ENCODE measurements at regions not wholly inside any gene's neighbourhood (a gene's known extent, or its start where the extent isn't known, plus 50 kb on each side); places are given as distances from the start of the nearest gene placed in this dataset.

DNA sequence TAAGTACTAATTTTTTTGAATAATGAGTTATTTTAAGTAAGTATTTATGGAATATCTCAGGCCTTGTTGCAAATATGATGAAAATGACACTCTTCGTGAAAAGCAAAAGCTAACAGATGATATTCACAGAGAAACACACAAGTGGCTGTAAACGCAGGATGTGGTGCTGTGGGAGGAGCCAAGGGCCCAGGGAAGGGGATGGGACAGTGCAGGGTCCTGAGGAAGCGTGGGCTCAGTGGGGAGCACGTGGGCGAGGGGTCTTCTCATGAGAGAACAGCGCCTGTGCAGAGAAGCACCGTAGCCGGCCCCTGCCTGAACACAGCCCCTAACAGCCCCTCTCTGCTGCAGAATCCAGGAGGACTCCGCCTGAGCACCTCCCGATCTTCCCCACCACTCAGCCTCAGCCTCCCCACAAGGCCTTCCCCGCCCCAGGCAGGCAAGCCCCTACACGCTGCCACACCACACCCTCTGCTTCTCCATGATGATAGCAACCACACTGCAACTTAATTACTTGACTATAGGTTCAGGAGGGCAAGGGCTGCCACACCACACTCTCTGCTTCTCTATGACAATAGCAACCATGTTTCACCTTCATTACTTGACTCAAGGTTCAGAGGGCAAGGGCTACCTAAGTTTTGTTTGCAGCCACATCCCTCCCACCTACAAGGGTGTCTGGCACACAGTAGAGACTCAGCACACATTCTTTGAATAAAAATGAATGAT is 152.6 kb upstream of the RNF32 start:
- Histone ChIP-seq H3K4me3 (no peak overlapping the region), H3K9me3 (no peaks in the 10 kb centered on the region), H3K36me3 (no peaks in the 10 kb centered on the region), H3K27me3 (replicated peaks; ENCODE audit: insufficient read depth) (no peaks in the 10 kb centered on the region), H3K4me1 (replicated peaks) (no peaks in the 10 kb centered on the region), H3K27ac (no peak overlapping the region)
- no peak for TF ChIP-seq POLR2AphosphoS5 (IDR thresholded peaks at IDR 0.05)
- TF ChIP-seq, protein P1, sequence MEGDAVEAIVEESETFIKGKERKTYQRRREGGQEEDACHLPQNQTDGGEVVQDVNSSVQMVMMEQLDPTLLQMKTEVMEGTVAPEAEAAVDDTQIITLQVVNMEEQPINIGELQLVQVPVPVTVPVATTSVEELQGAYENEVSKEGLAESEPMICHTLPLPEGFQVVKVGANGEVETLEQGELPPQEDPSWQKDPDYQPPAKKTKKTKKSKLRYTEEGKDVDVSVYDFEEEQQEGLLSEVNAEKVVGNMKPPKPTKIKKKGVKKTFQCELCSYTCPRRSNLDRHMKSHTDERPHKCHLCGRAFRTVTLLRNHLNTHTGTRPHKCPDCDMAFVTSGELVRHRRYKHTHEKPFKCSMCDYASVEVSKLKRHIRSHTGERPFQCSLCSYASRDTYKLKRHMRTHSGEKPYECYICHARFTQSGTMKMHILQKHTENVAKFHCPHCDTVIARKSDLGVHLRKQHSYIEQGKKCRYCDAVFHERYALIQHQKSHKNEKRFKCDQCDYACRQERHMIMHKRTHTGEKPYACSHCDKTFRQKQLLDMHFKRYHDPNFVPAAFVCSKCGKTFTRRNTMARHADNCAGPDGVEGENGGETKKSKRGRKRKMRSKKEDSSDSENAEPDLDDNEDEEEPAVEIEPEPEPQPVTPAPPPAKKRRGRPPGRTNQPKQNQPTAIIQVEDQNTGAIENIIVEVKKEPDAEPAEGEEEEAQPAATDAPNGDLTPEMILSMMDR (IDR thresholded peaks at IDR 0.05) = no peak
- no peak for TF ChIP-seq POLR2A (IDR thresholded peaks at IDR 0.05)
- no peak for DNase-seq (ENCODE audit: low spot score)
- WGBS = 72% methylated on average over 11 of the region's 12 CpGs
- intact Hi-C loops (cut with DNase I) = no loop called here

DNA sequence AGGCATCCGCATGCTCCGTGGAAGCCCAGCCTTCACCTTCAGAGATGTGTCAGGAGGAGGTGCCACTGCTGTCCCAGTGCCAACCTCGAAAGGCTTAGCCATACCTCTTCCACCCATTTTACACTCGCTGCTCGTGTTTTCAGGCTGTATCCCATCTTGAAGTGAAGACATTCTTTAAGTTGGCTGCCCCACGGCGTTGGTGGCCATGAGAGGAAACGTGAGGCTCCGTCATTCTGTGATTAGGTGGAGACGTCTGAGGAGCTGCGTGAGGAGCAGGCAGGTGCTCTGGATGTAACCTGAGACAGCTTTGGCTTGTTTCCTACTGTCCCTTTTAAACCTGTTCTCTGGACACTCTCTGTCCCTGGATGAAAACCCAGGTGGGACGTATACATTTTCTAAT is 159.9 kb upstream of the RNF32 start:
- no peak for TF ChIP-seq POLR2AphosphoS5 (IDR thresholded peaks at IDR 0.05)
- TF ChIP-seq, protein P1 (IDR thresholded peaks at IDR 0.05) = no peak
- TF ChIP-seq POLR2A (IDR thresholded peaks at IDR 0.05) = no peak
- no peaks in the 10 kb centered on the region for H3K27me3 ChIP-seq (replicated peaks; ENCODE audit: insufficient read depth)
- no peaks in the 10 kb centered on the region for H3K4me1 ChIP-seq (replicated peaks)
- no peak overlapping the region for H3K27ac ChIP-seq
- DNase-seq (ENCODE audit: low spot score) = peak; percentile 32
- H3K9me3 ChIP-seq = no peaks in the 10 kb centered on the region
- no peak overlapping the region for H3K4me3 ChIP-seq
- intact Hi-C loops (cut with DNase I) = no loop called here
- H3K36me3 ChIP-seq = no peaks in the 10 kb centered on the region
- 46% methylated on average over 12 of the region's 12 CpGs for WGBS

DNA sequence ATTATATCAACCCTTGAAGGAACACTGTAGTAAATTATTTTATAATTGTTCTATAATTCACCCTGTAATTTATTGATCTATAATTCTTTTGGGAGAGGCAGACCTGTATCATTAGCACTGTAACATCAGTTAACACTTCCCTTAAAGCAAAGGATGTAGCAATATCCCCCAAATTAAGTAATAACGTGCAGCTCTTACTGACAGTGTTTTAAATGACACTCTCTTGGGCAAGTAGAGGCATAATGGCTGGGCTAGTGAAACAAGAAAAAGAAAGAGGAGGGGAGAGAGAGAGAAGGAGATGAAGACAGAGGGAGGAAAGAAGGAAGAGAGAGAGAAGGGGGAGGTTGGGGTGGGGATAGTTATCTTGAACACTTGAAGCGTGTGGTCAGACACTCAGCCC is 161.0 kb upstream of the RNF32 start:
- intact Hi-C loops (cut with DNase I) = no loop called here
- TF ChIP-seq, protein P1 (IDR thresholded peaks at IDR 0.05) = no peak
- TF ChIP-seq POLR2AphosphoS5 (IDR thresholded peaks at IDR 0.05) (no peak), POLR2A (IDR thresholded peaks at IDR 0.05) (no peak)
- H3K27me3 ChIP-seq (replicated peaks; ENCODE audit: insufficient read depth) = no peaks in the 10 kb centered on the region
- WGBS = 75% methylated on average over 2 of the region's 2 CpGs
- no peaks in the 10 kb centered on the region for H3K36me3 ChIP-seq
- no peak overlapping the region for H3K4me3 ChIP-seq
- H3K4me1 ChIP-seq (replicated peaks) = no peaks in the 10 kb centered on the region
- H3K9me3 ChIP-seq = no peaks in the 10 kb centered on the region
- no peak for DNase-seq (ENCODE audit: low spot score)
- H3K27ac ChIP-seq = no peak overlapping the region

DNA sequence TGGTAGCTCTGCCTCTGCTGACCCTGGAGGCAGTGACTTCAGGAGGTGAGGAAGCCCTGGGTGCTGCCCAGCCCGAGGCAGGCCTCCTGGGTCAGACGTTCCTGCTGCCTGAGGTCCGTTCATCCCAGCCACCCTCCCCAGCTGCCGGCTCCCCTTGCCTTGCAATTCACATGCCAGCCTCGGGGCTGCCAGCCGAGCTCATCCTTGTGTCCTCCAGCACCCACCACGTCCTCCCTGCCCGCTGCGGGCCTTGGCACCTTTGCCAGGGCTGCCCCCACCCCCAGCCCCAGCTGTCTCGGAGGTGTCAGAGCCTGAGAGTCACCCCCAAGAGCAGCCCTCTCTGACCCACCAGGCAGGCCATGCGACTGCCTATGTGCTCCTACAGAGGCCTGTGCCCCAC is 162.1 kb upstream of the RNF32 start:
- TF ChIP-seq POLR2A (IDR thresholded peaks at IDR 0.05) = no peak
- no peak for TF ChIP-seq POLR2AphosphoS5 (IDR thresholded peaks at IDR 0.05)
- TF ChIP-seq, protein P1 (IDR thresholded peaks at IDR 0.05) = no peak
- Histone ChIP-seq H3K27ac (no peak overlapping the region), H3K9me3 (no peaks in the 10 kb centered on the region), H3K4me3 (no peak overlapping the region), H3K27me3 (replicated peaks; ENCODE audit: insufficient read depth) (no peaks in the 10 kb centered on the region), H3K4me1 (replicated peaks) (no peaks in the 10 kb centered on the region), H3K36me3 (no peaks in the 10 kb centered on the region)
- no peak for DNase-seq (ENCODE audit: low spot score)
- WGBS = 81% methylated on average over 11 of the region's 11 CpGs
- intact Hi-C loops (cut with DNase I) = no loop called here

DNA sequence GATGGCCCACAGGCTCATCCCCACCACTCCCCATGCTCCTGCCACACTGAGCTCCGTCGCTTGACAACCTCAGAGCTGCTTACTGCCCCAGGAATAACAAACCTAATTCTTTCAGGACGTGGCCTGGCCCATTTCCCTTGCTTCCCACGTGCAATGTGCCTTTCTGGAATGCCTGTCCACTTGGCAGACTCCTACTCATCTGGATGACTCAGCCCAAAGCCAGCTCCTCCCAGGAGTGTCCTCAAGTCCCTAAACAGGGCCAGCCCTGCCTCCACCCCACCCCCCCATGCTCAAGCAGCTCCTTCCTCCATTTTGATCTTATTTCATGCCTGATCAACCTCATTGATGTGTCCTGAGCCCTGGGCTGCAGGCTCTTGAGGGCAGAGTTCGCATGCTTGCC is 164.9 kb upstream of the RNF32 start:
- H3K9me3 ChIP-seq = no peaks in the 10 kb centered on the region
- no peak for DNase-seq (ENCODE audit: low spot score)
- H3K27ac ChIP-seq = no peak overlapping the region
- H3K27me3 ChIP-seq (replicated peaks; ENCODE audit: insufficient read depth) = no peaks in the 10 kb centered on the region
- no peak for TF ChIP-seq POLR2A (IDR thresholded peaks at IDR 0.05)
- TF ChIP-seq POLR2AphosphoS5 (IDR thresholded peaks at IDR 0.05) = peak; percentile 17
- TF ChIP-seq, protein P1 (IDR thresholded peaks at IDR 0.05) = no peak
- no peak overlapping the region for H3K4me3 ChIP-seq
- WGBS = 48% methylated on average over 5 of the region's 5 CpGs
- intact Hi-C loops (cut with DNase I) = no loop called here
- H3K4me1 ChIP-seq (replicated peaks) = no peaks in the 10 kb centered on the region
- H3K36me3 ChIP-seq = no peaks in the 10 kb centered on the region
